ENCODE measurements at regions not wholly inside any gene's neighbourhood (a gene's known extent, or its start where the extent isn't known, plus 50 kb on each side); places are given as distances from the start of the nearest gene placed in this dataset.

DNA sequence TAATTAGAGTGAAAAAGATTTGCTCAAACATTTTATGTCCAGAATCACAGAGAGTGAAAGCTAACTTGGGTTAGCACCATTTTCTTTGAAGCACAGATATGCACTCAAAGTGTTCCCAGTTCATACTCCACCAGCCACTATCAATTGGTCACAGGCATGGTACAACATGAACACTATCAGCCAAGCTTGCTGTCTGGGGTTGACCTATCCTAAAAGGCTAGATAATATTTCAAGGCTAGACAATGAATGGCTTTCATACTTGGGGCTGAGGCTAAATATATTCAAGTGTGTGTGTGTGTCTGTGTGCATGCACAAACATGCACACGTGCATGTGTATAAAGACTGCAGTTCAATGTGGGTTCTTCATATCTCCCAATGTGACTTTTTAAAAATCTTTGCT lies 783.0 kb upstream of the GJE1 start:
- no peak for TF ChIP-seq CTCF (IDR thresholded peaks at IDR 0.05)
- no peak for TF ChIP-seq POLR2A (IDR thresholded peaks at IDR 0.05)
- DNase-seq (no peak), ATAC-seq (peak in 2 of 4 donors; percentile 44 to 64)
- H3K27me3 ChIP-seq, result no peaks in the 10 kb centered on the region
- intact Hi-C loops (cut with DNase I), result no loop called here
- H3K4me1 ChIP-seq, result peaks cover 0 to 5% (median 0%) of the 10 kb centered on the region in 12 donors
- no peaks in the 10 kb centered on the region for H3K36me3 ChIP-seq
- H3K27ac ChIP-seq, result no peak overlapping the region
- no peaks in the 10 kb centered on the region for H3K9me3 ChIP-seq
- H3K4me3 ChIP-seq, result no peak overlapping the region
- WGBS, 4 donors, result 73 to 89% (median 82%) methylated on average over 1 of the region's 1 CpG

DNA sequence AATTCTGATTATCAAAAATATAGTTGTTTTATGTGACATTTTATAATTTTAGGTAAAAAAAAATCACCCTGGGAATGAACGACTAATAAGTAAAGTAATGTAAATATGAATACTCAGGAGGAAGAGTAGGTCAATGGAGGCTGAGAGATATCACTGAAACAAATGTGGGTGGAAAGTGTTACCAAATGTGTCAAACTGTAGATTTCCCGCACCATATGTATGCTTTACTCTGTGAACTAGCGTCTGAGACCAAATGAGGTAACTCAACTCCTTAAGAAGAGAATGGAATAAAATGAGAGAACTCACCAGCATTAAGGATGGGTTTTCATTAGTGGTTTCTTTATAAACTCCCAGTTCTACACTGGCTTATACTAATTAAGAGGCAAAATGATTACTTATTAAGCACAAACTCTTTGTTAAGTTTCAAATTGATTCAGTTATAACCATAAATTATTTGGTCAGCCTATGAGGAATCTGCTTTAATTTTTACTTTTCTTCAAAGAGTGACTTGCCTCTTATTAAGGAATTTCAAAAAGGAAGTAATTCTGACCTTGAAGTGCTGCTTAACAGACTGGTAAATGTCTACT lies 784.7 kb upstream of the GJE1 start:
- H3K27me3 ChIP-seq, result no peaks in the 10 kb centered on the region
- intact Hi-C loops (cut with DNase I), result no loop called here
- TF ChIP-seq CTCF (IDR thresholded peaks at IDR 0.05), result no peak
- TF ChIP-seq POLR2A (IDR thresholded peaks at IDR 0.05), result no peak
- H3K4me1 ChIP-seq, result peaks cover 0 to 5% (median 0%) of the 10 kb centered on the region in 12 donors
- WGBS, 4 donors, result 89 to 96% (median 93%) methylated on average over 3 of the region's 3 CpGs
- H3K9me3 ChIP-seq, result no peaks in the 10 kb centered on the region
- H3K36me3 ChIP-seq, result no peaks in the 10 kb centered on the region
- no peak overlapping the region for H3K4me3 ChIP-seq
- H3K27ac ChIP-seq, result no peak overlapping the region
- ATAC-seq, result no peak
- DNase-seq, result no peak

GRCh38 chr6:141347086-141347485 lies 785.6 kb upstream of the GJE1 start:
- 92 to 95% (median 94%) methylated on average over 1 of the region's 1 CpG for WGBS, 4 donors
- TF ChIP-seq CTCF (IDR thresholded peaks at IDR 0.05), result no peak
- TF ChIP-seq POLR2A (IDR thresholded peaks at IDR 0.05), result no peak
- ATAC-seq, result no peak

GRCh38 chr6:141346535-141346934 lies 786.2 kb upstream of the GJE1 start:
- TF ChIP-seq POLR2A (IDR thresholded peaks at IDR 0.05) (no peak), CTCF (IDR thresholded peaks at IDR 0.05) (no peak)
- DNase-seq, result no peak
- no peak overlapping the region for H3K27ac ChIP-seq
- intact Hi-C loops (cut with DNase I), result no loop called here
- H3K4me3 ChIP-seq, result no peak overlapping the region
- H3K9me3 ChIP-seq, result no peaks in the 10 kb centered on the region
- H3K27me3 ChIP-seq, result no peaks in the 10 kb centered on the region
- WGBS, 4 donors, result 86 to 93% (median 88%) methylated on average over 1 of the region's 1 CpG
- H3K36me3 ChIP-seq, result no peaks in the 10 kb centered on the region
- no peak for ATAC-seq
- H3K4me1 ChIP-seq, result peaks cover 0 to 4% (median 0%) of the 10 kb centered on the region in 12 donors

More at GRCh38 chr6:141347086-141347485, 785.6 kb upstream of the GJE1 start:
- intact Hi-C loops (cut with DNase I), result no loop called here
- DNase-seq, result no peak
- Histone ChIP-seq H3K4me1 (peaks cover 0 to 5% (median 0%) of the 10 kb centered on the region in 12 donors), H3K9me3 (no peaks in the 10 kb centered on the region), H3K4me3 (no peak overlapping the region), H3K36me3 (no peaks in the 10 kb centered on the region), H3K27ac (no peak overlapping the region), H3K27me3 (no peaks in the 10 kb centered on the region)

Measured in heart left ventricle (tissue), 16 donors.